ENCODE measurements at regions not wholly inside any gene's neighbourhood (a gene's known extent, or its start where the extent isn't known, plus 50 kb on each side); places are given as distances from the start of the nearest gene placed in this dataset.

GRCh38 chr5:166497496-166498104 lies 1793.8 kb upstream of the WWC1 start:
- no peak for DNase-seq (ENCODE audit: low spot score)
- no peak for TF ChIP-seq OVOL2 (CRISPR knock-in tag; IDR thresholded peaks at IDR 0.05; ENCODE audit: borderline replicate concordance)
- TF ChIP-seq E2F1 (CRISPR knock-in tag; IDR thresholded peaks at IDR 0.05), result no peak
- TF ChIP-seq CDX4 (CRISPR knock-in tag; IDR thresholded peaks at IDR 0.05; ENCODE audit: borderline replicate concordance), result no peak
- TF ChIP-seq GTF2I (CRISPR knock-in tag; conservative IDR thresholded peaks at IDR 0.05), result no peak
- TF ChIP-seq FOXJ3 (CRISPR knock-in tag; IDR thresholded peaks at IDR 0.05; ENCODE audit: borderline replicate concordance), result no peak
- no peak for TF ChIP-seq SOX15 (CRISPR knock-in tag; IDR thresholded peaks at IDR 0.05)
- TF ChIP-seq AFF4 (CRISPR knock-in tag; IDR thresholded peaks at IDR 0.05; ENCODE audit: borderline replicate concordance), result no peak
- TF ChIP-seq CREB1 (CRISPR knock-in tag; IDR thresholded peaks at IDR 0.05), result no peak
- TF ChIP-seq E2F5 (CRISPR knock-in tag; IDR thresholded peaks at IDR 0.05), result no peak

GRCh38 chr5:166499447-166500240 lies 1791.8 kb upstream of the WWC1 start:
- ChIA-PET CTCF (no interaction called here), POLR2A (no interaction called here)
- no peaks in the 10 kb centered on the region for H3K9me3 Mint-ChIP-seq
- no peaks in the 10 kb centered on the region for H3K27me3 Mint-ChIP-seq (ENCODE audit: low read depth)
- TF ChIP-seq JAZF1 (CRISPR knock-in tag; IDR thresholded peaks at IDR 0.05) (no peak), MAX (CRISPR knock-in tag; IDR thresholded peaks at IDR 0.05) (no peak), ATF1 (CRISPR knock-in tag; IDR thresholded peaks at IDR 0.05) (no peak), ZNF219 (CRISPR knock-in tag; IDR thresholded peaks at IDR 0.05; ENCODE audit: borderline replicate concordance) (no peak), CDX4 (CRISPR knock-in tag; IDR thresholded peaks at IDR 0.05; ENCODE audit: borderline replicate concordance) (no peak), ZNF121 (CRISPR knock-in tag; IDR thresholded peaks at IDR 0.05) (no peak), TEAD4 (CRISPR knock-in tag; IDR thresholded peaks at IDR 0.05) (no peak), NFE2L1 (CRISPR knock-in tag; IDR thresholded peaks at IDR 0.05) (no peak), SP1 (CRISPR knock-in tag; conservative IDR thresholded peaks at IDR 0.05) (no peak), SMAD4 (CRISPR knock-in tag; IDR thresholded peaks at IDR 0.05) (no peak), IRF1 (CRISPR knock-in tag; IDR thresholded peaks at IDR 0.05) (no peak), ZNF138 (CRISPR knock-in tag; conservative IDR thresholded peaks at IDR 0.05) (no peak)
- no peak overlapping the region for H3K4me3 Mint-ChIP-seq
- H3K36me3 Mint-ChIP-seq, result no peaks in the 10 kb centered on the region
- no peak overlapping the region for H3K27ac Mint-ChIP-seq
- peaks cover 5% of the 10 kb centered on the region for H3K4me1 Mint-ChIP-seq
- no peak for ATAC-seq
- no peak for DNase-seq (ENCODE audit: low spot score)

More at GRCh38 chr5:166497496-166498104, 1793.8 kb upstream of the WWC1 start:
- POLR2A ChIA-PET, result no interaction called here
- H3K9me3 Mint-ChIP-seq, result no peaks in the 10 kb centered on the region
- CTCF ChIA-PET, result no interaction called here
- no peaks in the 10 kb centered on the region for H3K36me3 Mint-ChIP-seq
- ATAC-seq, result no peak
- H3K4me3 Mint-ChIP-seq, result no peak overlapping the region
- H3K27ac Mint-ChIP-seq, result no peak overlapping the region
- no peaks in the 10 kb centered on the region for H3K27me3 Mint-ChIP-seq (ENCODE audit: low read depth)
- peaks cover 8% of the 10 kb centered on the region for H3K4me1 Mint-ChIP-seq
